ENCODE measurements at regions not wholly inside any gene's neighbourhood (a gene's known extent, or its start where the extent isn't known, plus 50 kb on each side); places are given as distances from the start of the nearest gene placed in this dataset.

DNA sequence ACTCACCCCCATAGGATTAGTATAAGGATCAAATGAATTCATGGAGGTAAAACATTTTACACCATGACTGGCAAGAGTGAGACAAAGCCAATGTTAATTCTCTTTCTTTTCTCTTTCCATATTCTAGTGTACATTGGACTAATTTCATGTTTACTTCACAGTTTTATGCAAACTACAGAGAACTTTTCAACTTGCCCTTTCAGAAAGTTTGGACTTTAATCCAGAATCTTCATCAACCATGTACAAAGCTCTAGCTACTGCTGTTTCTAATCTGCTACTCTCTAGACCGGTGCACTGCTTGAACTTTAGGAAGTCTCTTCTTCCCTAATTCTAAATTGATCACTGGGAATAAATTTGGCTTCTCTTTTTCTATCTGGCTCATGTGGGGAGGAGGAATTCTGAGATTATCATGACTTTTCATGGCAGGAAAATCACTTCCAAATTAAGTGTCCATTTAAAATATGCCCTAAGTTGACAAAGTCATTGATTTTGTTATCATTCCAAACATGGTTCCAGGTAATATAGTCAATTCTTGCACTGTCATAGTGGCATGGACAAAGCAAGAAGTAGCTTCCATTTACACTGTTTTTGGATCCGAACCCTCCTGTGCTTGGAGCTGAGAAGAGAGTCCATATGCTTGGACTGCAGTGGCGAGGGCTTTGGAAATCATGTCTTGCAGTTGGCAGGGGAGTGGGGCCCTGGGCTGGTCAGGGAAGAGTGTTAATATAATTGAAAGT lies 903.3 kb downstream of the CCSER2 start:
- TF ChIP-seq, protein P1, sequence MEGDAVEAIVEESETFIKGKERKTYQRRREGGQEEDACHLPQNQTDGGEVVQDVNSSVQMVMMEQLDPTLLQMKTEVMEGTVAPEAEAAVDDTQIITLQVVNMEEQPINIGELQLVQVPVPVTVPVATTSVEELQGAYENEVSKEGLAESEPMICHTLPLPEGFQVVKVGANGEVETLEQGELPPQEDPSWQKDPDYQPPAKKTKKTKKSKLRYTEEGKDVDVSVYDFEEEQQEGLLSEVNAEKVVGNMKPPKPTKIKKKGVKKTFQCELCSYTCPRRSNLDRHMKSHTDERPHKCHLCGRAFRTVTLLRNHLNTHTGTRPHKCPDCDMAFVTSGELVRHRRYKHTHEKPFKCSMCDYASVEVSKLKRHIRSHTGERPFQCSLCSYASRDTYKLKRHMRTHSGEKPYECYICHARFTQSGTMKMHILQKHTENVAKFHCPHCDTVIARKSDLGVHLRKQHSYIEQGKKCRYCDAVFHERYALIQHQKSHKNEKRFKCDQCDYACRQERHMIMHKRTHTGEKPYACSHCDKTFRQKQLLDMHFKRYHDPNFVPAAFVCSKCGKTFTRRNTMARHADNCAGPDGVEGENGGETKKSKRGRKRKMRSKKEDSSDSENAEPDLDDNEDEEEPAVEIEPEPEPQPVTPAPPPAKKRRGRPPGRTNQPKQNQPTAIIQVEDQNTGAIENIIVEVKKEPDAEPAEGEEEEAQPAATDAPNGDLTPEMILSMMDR (IDR thresholded peaks at IDR 0.05) = no peak
- no peak for TF ChIP-seq POLR2A (IDR thresholded peaks at IDR 0.05)

Measured in lower leg skin (tissue), 3 donors.